Tibial nerve (tissue), 3 donors: ENCODE measurements at regions not wholly inside any gene's neighbourhood (a gene's known extent, or its start where the extent isn't known, plus 50 kb on each side); places are given as distances from the start of the nearest gene placed in this dataset.

ENCODE experiments used
- POLR2A ChIP-seq, 2 donors: fragments of 450-650 bp; IDR thresholded peaks; one replicate each; pipeline ENCODE4 v1.6.1; 2017; ENCODE audit warnings: antibody characterized with exemption in 2 of 2, mild to moderate bottlenecking in 2 of 2, moderate library complexity in 2 of 2
- TF ChIP-seq, protein P1 (sequence below), 5 experiments: fragments of 200-600 bp in 3 of 5; fragments of 450-650 bp in 2 of 5; sonication (generic) in 3 of 5; IDR thresholded peaks; one replicate each; pipeline ENCODE4 v1.5.1; 2016 to 2019; ENCODE audit warnings: antibody characterized with exemption in 5 of 5, mild to moderate bottlenecking in 3 of 5, moderate library complexity in 2 of 5

DNA sequence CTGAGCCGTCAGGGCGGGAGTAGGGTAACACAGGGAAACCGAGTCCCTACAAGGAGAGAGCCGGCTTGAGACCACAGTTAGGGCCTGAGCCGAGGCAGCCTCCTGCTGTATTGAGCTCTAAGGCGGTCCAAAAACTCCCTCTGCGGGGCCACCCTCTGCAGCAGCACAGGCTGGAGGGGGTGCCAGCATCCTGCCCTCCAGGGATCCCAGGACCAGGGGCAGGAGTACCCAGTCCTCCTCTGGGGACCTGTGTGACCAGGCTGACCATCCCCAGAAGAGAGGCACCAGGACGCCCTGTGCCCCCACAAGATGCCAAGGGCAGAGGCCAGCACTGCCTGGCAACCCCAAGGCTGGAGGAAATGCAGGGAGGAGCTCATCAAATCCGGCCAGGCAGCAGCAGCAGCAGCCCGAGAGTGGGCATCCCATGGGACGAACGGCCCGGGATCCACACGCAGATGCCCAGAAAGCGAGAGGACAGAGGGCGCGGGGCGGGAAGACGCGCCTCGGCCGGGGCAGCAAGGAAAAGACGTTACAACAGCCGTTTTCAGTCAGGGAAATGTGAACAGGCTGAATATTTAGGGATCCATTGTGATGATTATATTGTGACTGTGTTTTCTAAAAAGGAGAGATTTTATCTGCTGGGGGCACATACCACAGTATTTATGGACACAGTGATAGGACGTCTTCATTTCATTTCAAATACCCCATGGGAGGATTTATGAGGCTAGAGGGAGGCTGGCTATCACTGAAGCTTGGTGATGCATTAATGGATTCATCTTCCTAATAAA is 57.1 kb upstream of the COL18A1 start:
- TF ChIP-seq, protein P1, sequence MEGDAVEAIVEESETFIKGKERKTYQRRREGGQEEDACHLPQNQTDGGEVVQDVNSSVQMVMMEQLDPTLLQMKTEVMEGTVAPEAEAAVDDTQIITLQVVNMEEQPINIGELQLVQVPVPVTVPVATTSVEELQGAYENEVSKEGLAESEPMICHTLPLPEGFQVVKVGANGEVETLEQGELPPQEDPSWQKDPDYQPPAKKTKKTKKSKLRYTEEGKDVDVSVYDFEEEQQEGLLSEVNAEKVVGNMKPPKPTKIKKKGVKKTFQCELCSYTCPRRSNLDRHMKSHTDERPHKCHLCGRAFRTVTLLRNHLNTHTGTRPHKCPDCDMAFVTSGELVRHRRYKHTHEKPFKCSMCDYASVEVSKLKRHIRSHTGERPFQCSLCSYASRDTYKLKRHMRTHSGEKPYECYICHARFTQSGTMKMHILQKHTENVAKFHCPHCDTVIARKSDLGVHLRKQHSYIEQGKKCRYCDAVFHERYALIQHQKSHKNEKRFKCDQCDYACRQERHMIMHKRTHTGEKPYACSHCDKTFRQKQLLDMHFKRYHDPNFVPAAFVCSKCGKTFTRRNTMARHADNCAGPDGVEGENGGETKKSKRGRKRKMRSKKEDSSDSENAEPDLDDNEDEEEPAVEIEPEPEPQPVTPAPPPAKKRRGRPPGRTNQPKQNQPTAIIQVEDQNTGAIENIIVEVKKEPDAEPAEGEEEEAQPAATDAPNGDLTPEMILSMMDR (IDR thresholded peaks at IDR 0.05): no peak
- TF ChIP-seq POLR2A (IDR thresholded peaks at IDR 0.05): no peak
